Cardiac muscle cell (in vitro differentiated cells and primary cell): ENCODE measurements at regions not wholly inside any gene's neighbourhood (a gene's known extent, or its start where the extent isn't known, plus 50 kb on each side); places are given as distances from the start of the nearest gene placed in this dataset.

Source experiments
- DNase-seq, 2 donors: peaks; one replicate each; pipeline versions ENCODE4 v3.0.0 to v3.0.0-alpha.2; 2010 to 2017; ENCODE audit warnings: low read depth in 1 of 2, low spot score in 1 of 2
- H3K27ac ChIP-seq: fragments of 200-600 bp; sonication (generic); 2 replicates; pipeline ENCODE4 v1.5.1; 2016
- H3K27me3 ChIP-seq: fragments of 200-600 bp; sonication (generic); 2 replicates; pipeline ENCODE4 v1.6.0; 2016; ENCODE audit warnings: control low read depth
- H3K36me3 ChIP-seq: fragments of 200-600 bp; sonication (generic); 2 replicates; pipeline ENCODE4 v1.5.1; 2016; ENCODE audit warnings: control low read depth
- H3K4me1 ChIP-seq: fragments of 200-600 bp; sonication (generic); 2 replicates; pipeline ENCODE4 v1.8.1; 2017; ENCODE audit warnings: low read depth, mild to moderate bottlenecking, mixed run types
- H3K4me3 ChIP-seq: fragments of 200-600 bp; sonication (generic); 2 replicates; pipeline ENCODE4 v1.5.1; 2016; ENCODE audit warnings: mild to moderate bottlenecking
- H3K9me3 ChIP-seq: fragments of 200-600 bp; sonication (generic); 2 replicates; pipeline ENCODE4 v1.5.1; 2017; ENCODE audit warnings: low read depth, mild to moderate bottlenecking, control low read depth
- CTCF ChIP-seq: IDR thresholded peaks from 2 replicates; pipeline ENCODE4 v1.5.1; 2012; ENCODE audit warnings: low read depth, mild to moderate bottlenecking, low read length

- no peaks in the 10 kb centered on the region for H3K36me3 ChIP-seq
- no peaks in the 10 kb centered on the region for H3K9me3 ChIP-seq
- no peak overlapping the region for H3K27ac ChIP-seq
- no peaks in the 10 kb centered on the region for H3K4me1 ChIP-seq
- no peaks in the 10 kb centered on the region for H3K27me3 ChIP-seq
- TF ChIP-seq CTCF: no peak
- DNase-seq: no peak
- no peak overlapping the region for H3K4me3 ChIP-seq
Measured at GRCh38 chr17:22506231-22506630, 813.9 kb downstream of the KCNJ18 start.

DNA sequence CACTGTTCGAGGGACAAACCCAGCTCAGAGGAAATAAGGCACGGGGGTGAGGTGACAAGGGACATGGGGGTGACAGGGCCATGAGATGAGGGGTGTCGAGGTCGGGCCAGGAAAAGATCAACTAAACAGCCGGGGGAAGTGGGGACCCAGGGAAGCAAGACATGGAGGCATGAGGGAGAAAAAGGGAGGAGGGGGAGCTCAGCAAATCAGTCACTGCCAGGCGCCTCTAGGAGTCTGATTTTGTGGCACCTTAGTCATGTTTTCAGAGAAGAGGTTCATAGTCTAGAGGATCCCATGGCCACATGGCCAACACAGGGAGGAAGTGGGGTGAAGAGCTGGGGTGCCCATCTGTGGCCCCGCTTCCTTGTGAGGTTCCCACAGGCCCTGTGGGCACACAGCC lies 814.5 kb downstream of the KCNJ18 start:
- no peak for TF ChIP-seq CTCF
- no peak for DNase-seq
- H3K9me3 ChIP-seq: no peaks in the 10 kb centered on the region
- H3K36me3 ChIP-seq: no peaks in the 10 kb centered on the region
- H3K27me3 ChIP-seq: no peaks in the 10 kb centered on the region
- no peak overlapping the region for H3K27ac ChIP-seq
- H3K4me3 ChIP-seq: no peak overlapping the region
- H3K4me1 ChIP-seq: no peaks in the 10 kb centered on the region

- no peak for DNase-seq
- H3K36me3 ChIP-seq: no peaks in the 10 kb centered on the region
- TF ChIP-seq CTCF: no peak
- H3K27me3 ChIP-seq: no peaks in the 10 kb centered on the region
- H3K4me3 ChIP-seq: no peak overlapping the region
- no peaks in the 10 kb centered on the region for H3K4me1 ChIP-seq
- H3K9me3 ChIP-seq: no peaks in the 10 kb centered on the region
- no peak overlapping the region for H3K27ac ChIP-seq
Measured at GRCh38 chr17:22507823-22508222, 815.5 kb downstream of the KCNJ18 start.

- no peaks in the 10 kb centered on the region for H3K27me3 ChIP-seq
- DNase-seq: no peak
- H3K36me3 ChIP-seq: no peaks in the 10 kb centered on the region
- no peaks in the 10 kb centered on the region for H3K9me3 ChIP-seq
- no peaks in the 10 kb centered on the region for H3K4me1 ChIP-seq
- H3K4me3 ChIP-seq: no peak overlapping the region
- no peak overlapping the region for H3K27ac ChIP-seq
- TF ChIP-seq CTCF: no peak
Measured at GRCh38 chr17:22510504-22510903, 818.2 kb downstream of the KCNJ18 start.

DNA sequence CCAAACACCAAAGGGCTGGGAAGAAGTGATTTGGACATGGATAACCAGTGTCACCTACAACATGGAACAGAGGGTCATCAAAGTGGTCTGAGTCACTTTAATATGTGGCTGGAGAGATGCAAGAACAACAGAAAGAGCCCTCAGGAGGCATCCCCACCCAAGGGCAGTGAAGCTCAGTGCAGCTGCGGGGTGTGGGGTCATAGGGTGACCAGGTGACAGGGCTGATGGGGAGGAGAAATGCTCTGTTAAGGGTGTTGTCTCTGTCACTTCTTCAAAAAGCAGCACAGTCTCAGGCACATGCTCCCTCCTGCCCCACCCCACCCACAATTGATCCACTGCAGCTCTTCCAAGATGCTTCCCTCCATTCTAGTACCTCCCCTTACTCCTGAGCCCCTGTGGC lies 819.1 kb downstream of the KCNJ18 start:
- TF ChIP-seq CTCF: no peak
- Histone ChIP-seq H3K4me3 (no peak overlapping the region), H3K36me3 (no peaks in the 10 kb centered on the region), H3K27me3 (no peaks in the 10 kb centered on the region), H3K4me1 (no peaks in the 10 kb centered on the region), H3K9me3 (no peaks in the 10 kb centered on the region), H3K27ac (no peak overlapping the region)
- DNase-seq: no peak

GRCh38 chr17:22512057-22512456 lies 819.7 kb downstream of the KCNJ18 start:
- Histone ChIP-seq H3K4me3 (no peak overlapping the region), H3K9me3 (no peaks in the 10 kb centered on the region), H3K4me1 (no peaks in the 10 kb centered on the region), H3K27ac (no peak overlapping the region), H3K27me3 (no peaks in the 10 kb centered on the region), H3K36me3 (no peaks in the 10 kb centered on the region)
- DNase-seq: no peak
- no peak for TF ChIP-seq CTCF
